Left ventricle myocardium inferior (tissue), 1 donor: ENCODE measurements at regions not wholly inside any gene's neighbourhood (a gene's known extent, or its start where the extent isn't known, plus 50 kb on each side); places are given as distances from the start of the nearest gene placed in this dataset.

ENCODE experiments used
- DNase-seq: peaks from one replicate; pipeline ENCODE4 v3.0.0-alpha.2; 2020
- H3K27ac ChIP-seq: fragments of 200-600 bp; replicated peaks from 2 replicates; pipeline ENCODE4 v1.8.0; 2021
- H3K27me3 ChIP-seq: fragments of 200-600 bp; 2 replicates; pipeline ENCODE4 v1.8.0; 2021; ENCODE audit warnings: low read depth
- H3K36me3 ChIP-seq: fragments of 200-600 bp; 2 replicates; pipeline ENCODE4 v1.8.0; 2021
- H3K4me1 ChIP-seq: fragments of 200-600 bp; 2 replicates; pipeline ENCODE4 v1.8.0; 2021
- H3K4me3 ChIP-seq: fragments of 200-600 bp; 2 replicates; pipeline ENCODE4 v1.8.0; 2021; ENCODE audit warnings: mild to moderate bottlenecking, moderate library complexity
- H3K9me3 ChIP-seq: fragments of 200-600 bp; replicated peaks from 2 replicates; pipeline ENCODE4 v1.8.0; 2021
- CTCF ChIP-seq: fragments of 200-600 bp; IDR thresholded peaks from 2 replicates; pipeline ENCODE4 v1.8.0; 2021; ENCODE audit warnings: antibody characterized with exemption, mild to moderate bottlenecking, borderline replicate concordance
- intact Hi-C: fragments of 100-400 bp; cut with micrococcal nuclease; formaldehyde crosslinking; loops from one replicate; pipeline ENCODE4 v1.11.0; 2022
- donor health status: DM: no; HTN: yes; CAD: no; lungs with severe emphysema.

DNA sequence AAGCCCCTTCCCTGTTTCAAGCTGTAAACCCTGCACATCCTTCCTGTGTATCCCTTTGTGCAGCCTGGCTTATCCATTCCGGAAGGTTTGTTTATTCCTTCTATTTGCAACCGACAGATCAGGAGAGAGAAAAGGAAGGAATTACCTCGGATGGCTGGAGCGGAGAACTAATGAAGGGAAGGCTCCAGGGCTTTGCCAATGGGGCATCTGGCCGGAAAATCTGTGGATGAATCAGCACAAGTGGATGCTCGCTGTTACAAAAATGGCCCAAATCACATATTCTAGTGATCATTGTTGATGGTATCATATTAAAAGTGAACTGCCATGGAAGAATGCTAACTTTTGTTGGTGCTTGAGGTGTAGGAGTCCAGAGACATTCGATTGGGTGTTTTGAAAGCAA is 97.1 kb downstream of the AQP4 start:
- Histone ChIP-seq H3K27ac (no peak overlapping the region), H3K27me3 (no peaks in the 10 kb centered on the region), H3K4me3 (no peak overlapping the region), H3K9me3 (peaks cover 7% of the 10 kb centered on the region), H3K4me1 (no peaks in the 10 kb centered on the region), H3K36me3 (no peaks in the 10 kb centered on the region)
- DNase-seq: no peak
- intact Hi-C loops: no loop called here
- TF ChIP-seq CTCF: no peak

GRCh38 chr18:26765498-26765897 is 100.0 kb downstream of the AQP4 start:
- Histone ChIP-seq H3K27ac (no peak overlapping the region), H3K4me1 (no peaks in the 10 kb centered on the region), H3K4me3 (no peak overlapping the region), H3K9me3 (peaks cover 17% of the 10 kb centered on the region), H3K36me3 (no peaks in the 10 kb centered on the region), H3K27me3 (no peaks in the 10 kb centered on the region)
- no peak for DNase-seq
- intact Hi-C loops: no loop called here
- TF ChIP-seq CTCF: no peak

GRCh38 chr18:26764586-26764985 is 100.9 kb downstream of the AQP4 start:
- no peaks in the 10 kb centered on the region for H3K4me1 ChIP-seq
- no peak for DNase-seq
- H3K36me3 ChIP-seq: no peaks in the 10 kb centered on the region
- H3K4me3 ChIP-seq: no peak overlapping the region
- H3K27ac ChIP-seq: no peak overlapping the region
- no peak for TF ChIP-seq CTCF
- H3K27me3 ChIP-seq: no peaks in the 10 kb centered on the region
- peaks cover 17% of the 10 kb centered on the region for H3K9me3 ChIP-seq
- intact Hi-C loops: no loop called here

DNA sequence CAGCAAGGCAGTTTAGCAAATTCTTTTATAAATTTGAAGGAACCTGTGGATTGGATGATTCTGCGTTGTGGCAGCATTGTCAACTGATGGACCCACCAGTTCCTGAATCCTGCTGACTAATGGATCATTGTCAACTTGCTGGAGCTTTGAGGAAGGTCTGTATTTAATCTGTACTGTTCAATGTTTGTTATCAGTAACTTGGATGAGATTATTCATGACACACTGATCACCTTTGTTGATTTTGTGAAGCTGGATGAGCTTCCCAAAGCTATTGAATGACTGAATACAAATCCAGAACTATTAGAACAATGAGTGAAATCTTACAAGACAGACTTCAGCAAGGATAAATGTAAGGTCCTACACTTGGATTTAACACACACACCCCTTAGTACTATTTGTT is 101.3 kb downstream of the AQP4 start:
- Histone ChIP-seq H3K4me1 (no peaks in the 10 kb centered on the region), H3K27ac (no peak overlapping the region), H3K9me3 (peaks cover 17% of the 10 kb centered on the region), H3K36me3 (no peaks in the 10 kb centered on the region), H3K27me3 (no peaks in the 10 kb centered on the region), H3K4me3 (no peak overlapping the region)
- intact Hi-C loops: no loop called here
- TF ChIP-seq CTCF: no peak
- DNase-seq: no peak

DNA sequence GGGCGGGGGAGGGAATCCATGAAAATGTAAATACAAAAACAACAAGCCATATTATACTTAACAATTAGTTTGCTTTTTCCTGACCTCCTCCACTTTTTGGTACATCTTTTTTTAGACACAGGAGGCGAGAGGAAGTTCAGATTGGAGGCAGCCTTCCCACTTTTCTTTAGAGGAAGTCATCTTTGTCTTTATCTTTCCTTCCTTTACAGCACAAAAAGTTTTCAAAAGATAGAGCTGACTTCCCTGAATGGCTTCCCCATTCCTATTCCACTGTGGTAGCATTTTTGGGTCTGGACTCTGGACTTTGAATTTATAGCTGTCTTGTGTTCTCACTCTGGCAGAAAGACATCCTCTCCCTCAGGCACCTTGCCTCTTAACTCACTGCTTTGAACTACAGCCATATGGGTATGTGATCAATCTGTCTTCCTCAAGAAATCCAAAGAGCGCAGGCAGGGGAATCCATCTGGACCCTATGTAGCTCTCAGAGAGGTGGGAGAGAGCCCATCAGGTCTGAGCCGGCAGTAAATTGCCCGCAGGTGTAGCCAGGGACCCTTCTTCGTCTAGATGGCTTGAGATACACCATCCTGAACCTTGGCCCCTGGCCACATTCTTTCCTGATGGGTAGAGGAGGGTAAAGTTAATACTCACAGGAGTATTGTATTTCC is 101.9 kb downstream of the AQP4 start:
- no peak overlapping the region for H3K4me3 ChIP-seq
- DNase-seq: no peak
- no peaks in the 10 kb centered on the region for H3K36me3 ChIP-seq
- no peaks in the 10 kb centered on the region for H3K4me1 ChIP-seq
- intact Hi-C loops: no loop called here
- H3K27me3 ChIP-seq: no peaks in the 10 kb centered on the region
- no peak overlapping the region for H3K27ac ChIP-seq
- no peak for TF ChIP-seq CTCF
- H3K9me3 ChIP-seq: peaks cover 17% of the 10 kb centered on the region
